IMR-90 (cell line): ENCODE measurements at regions not wholly inside any gene's neighbourhood (a gene's known extent, or its start where the extent isn't known, plus 50 kb on each side); places are given as distances from the start of the nearest gene placed in this dataset.

Source experiments
- ATAC-seq: fragments of 200-7000 bp; cut with Tn5 transposase; 2 replicates; pipeline ENCODE4 v1.9.1; 2020; ENCODE audit warnings: low read depth, mild to moderate bottlenecking, moderate library complexity
- BruUV-seq: library from RNA; stranded (reverse); fragments of 400-500 nt; replicated peaks from 2 replicates; lab custom pipeline; 2021; lab: Mats Ljungman, UMichigan
- CTCF ChIA-PET: fragments of 300-600 bp; formaldehyde crosslinking; extraction: SDS; loops from one replicate; lab custom pipeline; 2021; ENCODE audit warnings: antibody characterized with exemption; lab: Yijun Ruan, JAX
- POLR2A ChIA-PET: fragments of 300-600 bp; sonication (Branson Sonifier 250); formaldehyde crosslinking; loops from one replicate; lab custom pipeline; 2022; ENCODE audit warnings: antibody characterized with exemption; ENCODE audit not compliant: unreplicated experiment; lab: Charles Lee
- DNase-seq: peaks from one replicate; pipeline ENCODE4 v3.0.0; 2013
- H2AFZ ChIP-seq: replicated peaks from 2 replicates; pipeline ENCODE3; 2013; ENCODE audit warnings: low read length, mild to moderate bottlenecking; ENCODE audit not compliant: poor library complexity
- H2AK5ac ChIP-seq: 2 replicates; pipeline ENCODE4 v1.6.1; 2013; ENCODE audit warnings: low read depth, low read length, inconsistent platforms
- H2AK9ac ChIP-seq: replicated peaks from 2 replicates; pipeline ENCODE3; 2013; ENCODE audit warnings: mild to moderate bottlenecking, low read depth, low read length, moderate library complexity; ENCODE audit not compliant: poor library complexity
- H2BK120ac ChIP-seq: 2 replicates; pipeline ENCODE4 v1.6.1; 2013; ENCODE audit warnings: low read depth, low read length, inconsistent platforms
- H2BK15ac ChIP-seq: 3 replicates; pipeline ENCODE4 v1.6.1; 2013; ENCODE audit warnings: low read depth, low read length, inconsistent platforms
- H2BK20ac ChIP-seq: 2 replicates; pipeline ENCODE4 v1.6.1; 2013; ENCODE audit warnings: low read depth, mild to moderate bottlenecking, inconsistent platforms, low read length, moderate library complexity
- H2BK5ac ChIP-seq: 2 replicates; pipeline ENCODE4 v1.6.1; 2013; ENCODE audit warnings: mild to moderate bottlenecking, low read depth, low read length, inconsistent platforms; ENCODE audit not compliant: poor library complexity, severe bottlenecking
- H3K14ac ChIP-seq: replicated peaks from 2 replicates; pipeline ENCODE4 v1.6.1; 2013; ENCODE audit warnings: low read depth, low read length, inconsistent platforms
- H3K18ac ChIP-seq: 2 replicates; pipeline ENCODE4 v1.6.1; 2013; ENCODE audit warnings: low read depth, low read length, control low read depth
- H3K23ac ChIP-seq: 2 replicates; pipeline ENCODE4 v1.6.1; 2013; ENCODE audit warnings: low read depth, low read length, inconsistent platforms
- H3K27ac ChIP-seq: 2 replicates; pipeline ENCODE4 v1.5.1; 2013; ENCODE audit warnings: mild to moderate bottlenecking, control low read depth, low read length; ENCODE audit not compliant: insufficient read depth
- H3K27me3 ChIP-seq: 2 replicates; pipeline ENCODE4 v1.6.1; 2013; ENCODE audit warnings: low read length; ENCODE audit not compliant: control insufficient read depth, insufficient read depth
- H3K36me3 ChIP-seq: 2 replicates; pipeline ENCODE4 v1.6.1; 2013; ENCODE audit warnings: low read length, mixed read lengths; ENCODE audit not compliant: control insufficient read depth, insufficient read depth
- H3K4ac ChIP-seq: 2 replicates; pipeline ENCODE4 v1.6.1; 2013; ENCODE audit warnings: low read depth, low read length, inconsistent platforms
- H3K4me1 ChIP-seq: 2 replicates; pipeline ENCODE4 v1.6.1; 2013; ENCODE audit warnings: low read length, mixed read lengths; ENCODE audit not compliant: control insufficient read depth, insufficient read depth
- H3K4me2 ChIP-seq: 2 replicates; pipeline ENCODE4 v1.6.1; 2013; ENCODE audit warnings: low read depth, mild to moderate bottlenecking, control low read depth, low read length, moderate library complexity
- H3K4me3 ChIP-seq: 2 replicates; pipeline ENCODE4 v1.5.1; 2013; ENCODE audit warnings: low read depth, mild to moderate bottlenecking, control low read depth, low read length, moderate library complexity; ENCODE audit not compliant: insufficient read depth
- H3K56ac ChIP-seq: 2 replicates; pipeline ENCODE4 v1.6.1; 2013; ENCODE audit warnings: low read length, inconsistent platforms; ENCODE audit not compliant: insufficient read depth; ENCODE audit errors: extremely low read depth
- H3K79me1 ChIP-seq, 2 experiments: 2 replicates each; pipeline ENCODE4 v1.6.1; 2013; ENCODE audit warnings: low read length in 2 of 2, inconsistent platforms in 1 of 2, low read depth in 1 of 2
- H3K9ac ChIP-seq: 2 replicates; pipeline ENCODE4 v1.6.1; 2013; ENCODE audit warnings: low read depth, low read length, control low read depth
- H3K9me1 ChIP-seq: 2 replicates; pipeline ENCODE4 v1.6.1; 2013; ENCODE audit warnings: low read length, inconsistent platforms; ENCODE audit not compliant: insufficient read depth
- H3K9me3 ChIP-seq: 2 replicates; pipeline ENCODE4 v1.6.1; 2013; ENCODE audit warnings: low read length; ENCODE audit not compliant: control insufficient read depth, insufficient read depth
- H4K20me1 ChIP-seq: 2 replicates; pipeline ENCODE4 v1.6.1; 2013; ENCODE audit warnings: low read length, inconsistent platforms; ENCODE audit not compliant: insufficient read depth
- H4K5ac ChIP-seq: 2 replicates; pipeline ENCODE4 v1.6.1; 2013; ENCODE audit warnings: mild to moderate bottlenecking, low read depth, low read length, control low read depth
- H4K8ac ChIP-seq, 2 experiments: 2 replicates each; pipeline ENCODE4 v1.6.1; 2013; ENCODE audit warnings: low read depth in 2 of 2, low read length in 2 of 2, control low read depth in 1 of 2, inconsistent platforms in 1 of 2
- H4K91ac ChIP-seq: 2 replicates; pipeline ENCODE4 v1.6.1; 2013; ENCODE audit warnings: low read depth, low read length, inconsistent platforms; ENCODE audit not compliant: insufficient read depth
- BHLHE40 ChIP-seq: fragments of 150-350 bp; IDR thresholded peaks from 2 replicates; pipeline ENCODE4 v1.6.1; 2016; ENCODE audit warnings: mild to moderate bottlenecking, low read depth, low read length
- CEBPB ChIP-seq: IDR thresholded peaks from 2 replicates; pipeline ENCODE4 v1.6.1; 2012; ENCODE audit warnings: low read depth, low read length, improper control_type of control experiment
- CHD1 ChIP-seq: IDR thresholded peaks from 2 replicates; pipeline ENCODE4 v1.6.1; 2012; ENCODE audit warnings: low read depth, low read length, improper control_type of control experiment
- FOS ChIP-seq: fragments of 150-350 bp; IDR thresholded peaks from 2 replicates; pipeline ENCODE4 v1.6.1; 2016; ENCODE audit warnings: low read depth, low read length
- MAFK ChIP-seq: IDR thresholded peaks from 2 replicates; pipeline ENCODE4 v1.6.1; 2012; ENCODE audit warnings: low read depth, low read length, improper control_type of control experiment
- MAZ ChIP-seq: IDR thresholded peaks from 2 replicates; pipeline ENCODE4 v1.6.1; 2012; ENCODE audit warnings: low read depth, mild to moderate bottlenecking, low read length, improper control_type of control experiment, moderate library complexity, borderline replicate concordance
- MXI1 ChIP-seq: IDR thresholded peaks from 2 replicates; pipeline ENCODE4 v1.6.1; 2012; ENCODE audit warnings: low read depth, mild to moderate bottlenecking, low read length, moderate library complexity, borderline replicate concordance
- NFE2L2 ChIP-seq: fragments of 150-350 bp; IDR thresholded peaks from 2 replicates; pipeline ENCODE4 v1.6.1; 2016; ENCODE audit warnings: low read depth, mild to moderate bottlenecking, low read length
- POLR2A ChIP-seq: IDR thresholded peaks from 2 replicates; pipeline ENCODE4 v1.6.1; 2012; ENCODE audit warnings: mild to moderate bottlenecking, low read depth, low read length
- RAD21 ChIP-seq: IDR thresholded peaks from 2 replicates; pipeline ENCODE4 v1.6.1; 2012; ENCODE audit warnings: low read length, improper control_type of control experiment
- RCOR1 ChIP-seq: IDR thresholded peaks from 2 replicates; pipeline ENCODE4 v1.6.1; 2012; ENCODE audit warnings: mild to moderate bottlenecking, low read length, improper control_type of control experiment; ENCODE audit not compliant: insufficient replicate concordance
- RFX5 ChIP-seq: IDR thresholded peaks from 2 replicates; pipeline ENCODE4 v1.8.0; 2012; ENCODE audit warnings: low read depth, mild to moderate bottlenecking, low read length, moderate library complexity
- SMC3 ChIP-seq: fragments of 150-350 bp; IDR thresholded peaks from 2 replicates; pipeline ENCODE4 v1.6.1; 2016; ENCODE audit warnings: low read depth, mild to moderate bottlenecking, antibody characterized with exemption, low read length, moderate library complexity
- WGBS, 2 experiments: methylation state at CpG; one replicate each; pipeline versions ENCODE4 v1.1.5 to v1.1.7; 2013; ENCODE audit warnings: missing lambda C conversion rate in 2 of 2; ENCODE audit not compliant: insufficient read length in 1 of 2; ENCODE audit errors: extremely low coverage in 2 of 2; 5-methylcytosine and 5-hydroxymethylcytosine counted together
- dilution Hi-C: fragments of 300-500 bp; cut with HindIII; formaldehyde crosslinking; loops from one replicate; pipeline ENCODE4 v1.14.3; 2018; ENCODE audit warnings: low sequenced_read_pairs; ENCODE audit not compliant: unreplicated experiment
- in situ Hi-C: fragments of 300-500 bp; cut with MboI; formaldehyde crosslinking; loops from 3 replicates; pipeline ENCODE4 v1.14.3; 2019; ENCODE audit warnings: low sequenced_read_pairs, inconsistent platforms, mixed read lengths
- intact Hi-C: fragments of 100-400 bp; cut with micrococcal nuclease; formaldehyde crosslinking; loops from 2 replicates; pipeline ENCODE4 v1.10.0; 2022
- TF ChIP-seq, protein P1 (sequence below): fragments of 150-350 bp; IDR thresholded peaks from 2 replicates; pipeline ENCODE4 v1.6.1; 2016; ENCODE audit warnings: low read depth, mild to moderate bottlenecking, low read length, moderate library complexity, borderline replicate concordance
- TF ChIP-seq, protein P2 (sequence below): fragments of 150-350 bp; IDR thresholded peaks from 2 replicates; pipeline ENCODE4 v1.6.1; 2017; ENCODE audit warnings: mild to moderate bottlenecking, antibody characterized with exemption, low read length, low read depth
- TF ChIP-seq, protein P3 (sequence below): conservative IDR thresholded peaks from 2 replicates; pipeline ENCODE4 v1.5.1; 2012; ENCODE audit warnings: mild to moderate bottlenecking, low read depth, low read length, improper control_type of control experiment

DNA sequence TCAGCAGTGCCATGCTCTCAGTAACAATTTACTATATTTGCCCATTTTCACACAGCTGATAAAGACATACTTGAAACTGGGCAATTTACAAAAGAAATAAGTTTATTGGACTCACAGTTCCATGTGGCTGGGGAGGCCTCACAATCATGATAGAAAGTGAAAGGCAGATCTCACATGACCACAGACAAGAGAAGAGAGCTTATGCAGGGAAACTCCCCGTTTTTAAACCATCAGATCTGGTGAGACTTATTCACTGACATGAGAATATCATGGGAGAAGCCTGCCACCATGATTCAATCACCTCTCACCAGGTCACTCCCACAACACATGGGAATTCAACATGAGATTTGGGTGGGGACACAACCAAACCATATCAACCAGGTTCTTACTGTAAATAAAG lies 112.1 kb upstream of the C1orf87 start:
- no peak overlapping the region for H2AFZ ChIP-seq
- H3K27me3 ChIP-seq = no peaks in the 10 kb centered on the region
- H2BK5ac ChIP-seq = no peak overlapping the region
- no peaks in the 10 kb centered on the region for H4K20me1 ChIP-seq
- no TSS peak for BruUV-seq
- no peak overlapping the region for H3K4ac ChIP-seq
- WGBS, 2 experiments = no CpG with 5 or more reads among the region's 1 CpG
- no peak overlapping the region for H4K91ac ChIP-seq
- H2AK5ac ChIP-seq = no peak overlapping the region
- H3K9me1 ChIP-seq = no peaks in the 10 kb centered on the region
- no peaks in the 10 kb centered on the region for H3K9me3 ChIP-seq
- no peak overlapping the region for H2AK9ac ChIP-seq
- ChIA-PET CTCF (no interaction called here), POLR2A (no interaction called here)
- H3K4me3 ChIP-seq = no peak overlapping the region
- no peak overlapping the region for H3K14ac ChIP-seq
- dilution Hi-C loops (no loop called here), intact Hi-C loops (no loop called here), in situ Hi-C loops (no loop called here)
- H3K9ac ChIP-seq = no peak overlapping the region
- H3K18ac ChIP-seq = no peak overlapping the region
- no peak overlapping the region for H2BK20ac ChIP-seq
- H3K56ac ChIP-seq = no peak overlapping the region
- ATAC-seq (no peak), DNase-seq (no peak)
- H3K4me1 ChIP-seq = no peaks in the 10 kb centered on the region
- no peaks in the 10 kb centered on the region for H3K79me1 ChIP-seq
- H3K23ac ChIP-seq = no peak overlapping the region
- no peak overlapping the region for H4K5ac ChIP-seq
- H2BK120ac ChIP-seq = no peak overlapping the region
- TF ChIP-seq, protein P1, sequence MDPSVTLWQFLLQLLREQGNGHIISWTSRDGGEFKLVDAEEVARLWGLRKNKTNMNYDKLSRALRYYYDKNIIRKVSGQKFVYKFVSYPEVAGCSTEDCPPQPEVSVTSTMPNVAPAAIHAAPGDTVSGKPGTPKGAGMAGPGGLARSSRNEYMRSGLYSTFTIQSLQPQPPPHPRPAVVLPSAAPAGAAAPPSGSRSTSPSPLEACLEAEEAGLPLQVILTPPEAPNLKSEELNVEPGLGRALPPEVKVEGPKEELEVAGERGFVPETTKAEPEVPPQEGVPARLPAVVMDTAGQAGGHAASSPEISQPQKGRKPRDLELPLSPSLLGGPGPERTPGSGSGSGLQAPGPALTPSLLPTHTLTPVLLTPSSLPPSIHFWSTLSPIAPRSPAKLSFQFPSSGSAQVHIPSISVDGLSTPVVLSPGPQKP = no peak
- no peak for TF ChIP-seq CEBPB
- TF ChIP-seq NFE2L2 = no peak
- TF ChIP-seq POLR2A = no peak
- no peak for TF ChIP-seq CHD1
- no peak for TF ChIP-seq RFX5
- TF ChIP-seq, protein P2, sequence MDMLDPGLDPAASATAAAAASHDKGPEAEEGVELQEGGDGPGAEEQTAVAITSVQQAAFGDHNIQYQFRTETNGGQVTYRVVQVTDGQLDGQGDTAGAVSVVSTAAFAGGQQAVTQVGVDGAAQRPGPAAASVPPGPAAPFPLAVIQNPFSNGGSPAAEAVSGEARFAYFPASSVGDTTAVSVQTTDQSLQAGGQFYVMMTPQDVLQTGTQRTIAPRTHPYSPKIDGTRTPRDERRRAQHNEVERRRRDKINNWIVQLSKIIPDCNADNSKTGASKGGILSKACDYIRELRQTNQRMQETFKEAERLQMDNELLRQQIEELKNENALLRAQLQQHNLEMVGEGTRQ = no peak
- no peak for TF ChIP-seq SMC3
- no peak for TF ChIP-seq MAZ
- no peak for TF ChIP-seq MAFK
- TF ChIP-seq, protein P3, sequence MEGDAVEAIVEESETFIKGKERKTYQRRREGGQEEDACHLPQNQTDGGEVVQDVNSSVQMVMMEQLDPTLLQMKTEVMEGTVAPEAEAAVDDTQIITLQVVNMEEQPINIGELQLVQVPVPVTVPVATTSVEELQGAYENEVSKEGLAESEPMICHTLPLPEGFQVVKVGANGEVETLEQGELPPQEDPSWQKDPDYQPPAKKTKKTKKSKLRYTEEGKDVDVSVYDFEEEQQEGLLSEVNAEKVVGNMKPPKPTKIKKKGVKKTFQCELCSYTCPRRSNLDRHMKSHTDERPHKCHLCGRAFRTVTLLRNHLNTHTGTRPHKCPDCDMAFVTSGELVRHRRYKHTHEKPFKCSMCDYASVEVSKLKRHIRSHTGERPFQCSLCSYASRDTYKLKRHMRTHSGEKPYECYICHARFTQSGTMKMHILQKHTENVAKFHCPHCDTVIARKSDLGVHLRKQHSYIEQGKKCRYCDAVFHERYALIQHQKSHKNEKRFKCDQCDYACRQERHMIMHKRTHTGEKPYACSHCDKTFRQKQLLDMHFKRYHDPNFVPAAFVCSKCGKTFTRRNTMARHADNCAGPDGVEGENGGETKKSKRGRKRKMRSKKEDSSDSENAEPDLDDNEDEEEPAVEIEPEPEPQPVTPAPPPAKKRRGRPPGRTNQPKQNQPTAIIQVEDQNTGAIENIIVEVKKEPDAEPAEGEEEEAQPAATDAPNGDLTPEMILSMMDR = no peak
- no peak for TF ChIP-seq RAD21
- TF ChIP-seq MXI1 = no peak
- no peak for TF ChIP-seq FOS
- TF ChIP-seq BHLHE40 = no peak
- TF ChIP-seq RCOR1 = no peak
- H2BK15ac ChIP-seq = no peak overlapping the region
- H3K4me2 ChIP-seq = no peak overlapping the region
- H3K27ac ChIP-seq = no peak overlapping the region
- H4K8ac ChIP-seq = no peak overlapping the region
- no peaks in the 10 kb centered on the region for H3K36me3 ChIP-seq
